ENCODE measurements at regions not wholly inside any gene's neighbourhood (a gene's known extent, or its start where the extent isn't known, plus 50 kb on each side); places are given as distances from the start of the nearest gene placed in this dataset.

DNA sequence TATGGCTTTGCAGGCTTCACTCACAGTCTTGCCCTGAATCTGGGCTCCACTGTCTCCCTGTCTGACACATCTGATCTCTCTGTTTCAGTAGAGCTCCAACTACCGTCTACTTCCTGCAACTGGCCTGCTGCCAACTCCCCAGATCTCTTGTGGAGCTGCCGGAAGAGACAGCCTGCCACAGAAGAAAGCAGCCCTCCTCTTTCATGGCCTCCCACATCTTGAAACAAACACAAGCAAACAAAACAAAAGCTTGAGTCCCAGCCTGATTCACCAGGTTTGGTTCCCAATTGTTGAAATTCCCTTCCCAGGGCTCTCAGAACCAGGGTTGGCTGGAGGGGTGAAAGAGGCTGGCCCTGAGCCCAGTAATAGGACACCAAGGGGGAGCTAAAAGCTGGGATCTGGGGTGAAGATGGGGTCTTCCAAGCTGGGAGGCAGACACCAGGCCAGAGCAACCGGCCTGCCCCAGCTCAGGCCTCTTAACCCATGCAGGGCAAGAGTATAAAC, 55.3 kb upstream of the CA12 start:
- intact Hi-C loops (cut with micrococcal nuclease; ENCODE audit: unreplicated experiment) = no loop called here
- Histone ChIP-seq H3K9me3 (ENCODE audit: low read depth, low read length, poor library complexity, severe bottlenecking) (no peaks in the 10 kb centered on the region), H3K27me3 (replicated peaks; ENCODE audit: insufficient read depth, low read depth, low read length, poor library complexity) (no peaks in the 10 kb centered on the region), H3K27ac (ENCODE audit: low read depth, low read length, poor library complexity, severe bottlenecking) (peak overlapping the region; percentile 87), H3K4me1 (ENCODE audit: insufficient read depth, low read length, poor library complexity, severe bottlenecking) (peaks cover 17% of the 10 kb centered on the region), H3K36me3 (ENCODE audit: insufficient read depth, low read length, poor library complexity, severe bottlenecking) (no peaks in the 10 kb centered on the region), H3K4me3 (ENCODE audit: low read depth, low read length, poor library complexity, severe bottlenecking) (no peak overlapping the region)
- DNase-seq (ENCODE audit: low spot score) = peak; percentile 94
- CTCF ChIA-PET = interaction anchor here (0.6 kb wide), 1 partner anchor 67 kb away, joined by 3 read pairs; no protein-coding TSS in a partner anchor
- POLR2A ChIA-PET (ENCODE audit: low non-redundant PET) = no interaction called here
- TF ChIP-seq CTCF (conservative IDR thresholded peaks at IDR 0.05; ENCODE audit: low read depth, low read length) (0 out of 2 replicates have a peak, but pooled peaks have one; percentile 24), EZH2 (IDR thresholded peaks at IDR 0.05; ENCODE audit: borderline replicate concordance, low read depth, low read length, poor library complexity, severe bottlenecking) (no peak)
- BruUV-seq (replicated peaks) = no TSS peak

DNA sequence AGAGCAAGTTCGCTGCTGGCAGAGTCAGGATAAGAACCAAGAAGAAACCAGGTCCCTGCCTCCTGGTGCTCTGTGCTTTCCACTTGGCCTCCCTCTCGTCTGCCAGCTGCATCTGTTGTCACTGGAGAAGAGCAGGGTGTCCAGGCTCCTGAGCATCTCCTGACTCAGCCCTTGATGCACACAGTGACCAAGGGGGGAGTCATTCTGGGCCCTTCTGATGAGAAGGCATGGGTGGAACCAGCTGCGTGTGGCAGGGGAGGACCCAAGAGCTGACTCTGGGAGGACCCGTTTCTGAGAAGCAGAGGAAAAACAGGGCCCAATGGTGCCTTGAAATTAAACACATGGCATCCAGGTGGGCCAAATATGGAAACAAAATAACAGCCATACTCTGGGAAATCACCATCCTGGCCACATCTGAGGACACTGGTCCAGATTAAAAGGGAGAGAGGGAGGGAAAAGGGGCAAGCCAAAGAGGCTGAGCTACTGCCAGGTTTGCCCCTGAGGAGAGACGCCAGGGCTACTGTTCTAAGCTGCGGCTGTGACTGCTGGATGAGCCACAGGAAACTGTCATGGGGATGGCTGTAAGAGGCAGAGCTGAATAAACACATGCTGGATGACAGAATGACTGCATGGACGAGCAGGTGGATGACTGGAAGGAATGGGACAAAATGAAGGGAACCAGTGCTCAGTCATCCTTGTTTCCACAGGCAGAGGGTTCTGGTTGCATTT, 58.1 kb upstream of the CA12 start:
- H3K4me3 ChIP-seq (ENCODE audit: low read depth, low read length, poor library complexity, severe bottlenecking) = no peak overlapping the region
- H3K9me3 ChIP-seq (ENCODE audit: low read depth, low read length, poor library complexity, severe bottlenecking) = no peaks in the 10 kb centered on the region
- no peaks in the 10 kb centered on the region for H3K27me3 ChIP-seq (replicated peaks; ENCODE audit: insufficient read depth, low read depth, low read length, poor library complexity)
- no peaks in the 10 kb centered on the region for H3K36me3 ChIP-seq (ENCODE audit: insufficient read depth, low read length, poor library complexity, severe bottlenecking)
- TF ChIP-seq EZH2 (IDR thresholded peaks at IDR 0.05; ENCODE audit: borderline replicate concordance, low read depth, low read length, poor library complexity, severe bottlenecking) (no peak), CTCF (conservative IDR thresholded peaks at IDR 0.05; ENCODE audit: low read depth, low read length) (no peak)
- POLR2A ChIA-PET (ENCODE audit: low non-redundant PET) = interaction anchor here (0.7 kb wide), 1 partner anchor 50 kb away, joined by 3 read pairs; no protein-coding TSS in a partner anchor
- CTCF ChIA-PET = interaction anchor here (0.7 kb wide), 1 partner anchor 27 kb away, joined by 3 read pairs; no protein-coding TSS in a partner anchor
- intact Hi-C loops (cut with micrococcal nuclease; ENCODE audit: unreplicated experiment) = no loop called here
- peaks cover 17% of the 10 kb centered on the region for H3K4me1 ChIP-seq (ENCODE audit: insufficient read depth, low read length, poor library complexity, severe bottlenecking)
- BruUV-seq (replicated peaks) = no TSS peak
- H3K27ac ChIP-seq (ENCODE audit: low read depth, low read length, poor library complexity, severe bottlenecking) = no peak overlapping the region
- DNase-seq (ENCODE audit: low spot score) = no peak

DNA sequence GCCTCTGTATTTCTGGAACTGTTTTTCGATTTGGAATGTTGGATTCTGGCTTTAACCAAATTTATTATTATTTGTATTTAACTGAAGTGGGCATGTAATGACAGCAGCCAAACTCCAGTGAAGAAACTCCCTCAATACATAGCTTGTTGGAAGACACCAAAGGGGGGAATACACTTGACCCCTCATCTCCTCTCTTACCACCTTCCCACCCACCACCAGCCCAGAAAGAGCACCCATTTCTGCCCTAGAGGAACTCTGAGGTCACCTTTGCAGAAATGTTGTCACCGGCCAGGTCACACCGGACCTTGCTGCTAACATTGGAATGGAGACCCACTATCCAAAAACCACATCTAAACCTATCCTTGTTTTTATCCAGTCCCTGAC, 58.6 kb upstream of the CA12 start:
- BruUV-seq (replicated peaks) = no TSS peak
- Histone ChIP-seq H3K4me1 (ENCODE audit: insufficient read depth, low read length, poor library complexity, severe bottlenecking) (peaks cover 17% of the 10 kb centered on the region), H3K9me3 (ENCODE audit: low read depth, low read length, poor library complexity, severe bottlenecking) (no peaks in the 10 kb centered on the region), H3K36me3 (ENCODE audit: insufficient read depth, low read length, poor library complexity, severe bottlenecking) (no peaks in the 10 kb centered on the region), H3K27ac (ENCODE audit: low read depth, low read length, poor library complexity, severe bottlenecking) (no peak overlapping the region), H3K4me3 (ENCODE audit: low read depth, low read length, poor library complexity, severe bottlenecking) (no peak overlapping the region), H3K27me3 (replicated peaks; ENCODE audit: insufficient read depth, low read depth, low read length, poor library complexity) (no peaks in the 10 kb centered on the region)
- CTCF ChIA-PET = no interaction called here
- TF ChIP-seq CTCF (conservative IDR thresholded peaks at IDR 0.05; ENCODE audit: low read depth, low read length) (no peak), EZH2 (IDR thresholded peaks at IDR 0.05; ENCODE audit: borderline replicate concordance, low read depth, low read length, poor library complexity, severe bottlenecking) (no peak)
- DNase-seq (ENCODE audit: low spot score) = no peak
- POLR2A ChIA-PET (ENCODE audit: low non-redundant PET) = interaction anchor here (0.7 kb wide), 1 partner anchor 50 kb away, joined by 3 read pairs; no protein-coding TSS in a partner anchor
- intact Hi-C loops (cut with micrococcal nuclease; ENCODE audit: unreplicated experiment) = no loop called here

Measured in A673 (cell line).